CD14-positive monocyte (primary cell): ENCODE measurements at regions not wholly inside any gene's neighbourhood (a gene's known extent, or its start where the extent isn't known, plus 50 kb on each side); places are given as distances from the start of the nearest gene placed in this dataset.
A peak's percentile ranks its signal among the peaks of the same experiment; 100 is the strongest.

ENCODE experiments used
- DNase-seq, 3 donors: peaks; one replicate each; pipeline ENCODE4 v3.0.0-alpha.2; 2011 to 2022
- H2AFZ ChIP-seq: 2 replicates; pipeline ENCODE4 v1.6.0; 2012; ENCODE audit warnings: mild to moderate bottlenecking, low read depth, low read length, inconsistent platforms; ENCODE audit not compliant: insufficient read depth, poor library complexity, severe bottlenecking
- H3K27ac ChIP-seq, 2 donors: 1 replicate in 1 of 2; 2 replicates in 1 of 2; pipeline ENCODE4 v1.5.1; 2012 to 2013; ENCODE audit warnings: low read length in 2 of 2, control low read depth in 1 of 2, inconsistent platforms in 1 of 2, low read depth in 1 of 2, mild to moderate bottlenecking in 1 of 2
- H3K27me3 ChIP-seq, 2 donors: one replicate each; pipeline versions ENCODE4 v1.6.0 to v1.6.1; 2011 to 2013; ENCODE audit warnings: low read length in 2 of 2; ENCODE audit not compliant: control insufficient read depth in 2 of 2, insufficient read depth in 2 of 2
- H3K36me3 ChIP-seq, 2 donors: replicated peaks in 1 of 2; 1 replicate in 1 of 2; 2 replicates in 1 of 2; pipeline versions ENCODE4 v1.5.1 to v1.6.1; 2012 to 2013; ENCODE audit warnings: low read length in 2 of 2, control low read depth in 1 of 2, inconsistent platforms in 1 of 2, mild to moderate bottlenecking in 1 of 2; ENCODE audit not compliant: insufficient read depth in 2 of 2, control insufficient read depth in 1 of 2
- H3K4me1 ChIP-seq, 2 donors: 1 replicate in 1 of 2; 2 replicates in 1 of 2; pipeline versions ENCODE4 v1.5.1 to v1.6.1; 2012 to 2013; ENCODE audit warnings: low read length in 2 of 2, control low read depth in 1 of 2, inconsistent platforms in 1 of 2, mild to moderate bottlenecking in 1 of 2, moderate library complexity in 1 of 2; ENCODE audit not compliant: insufficient read depth in 2 of 2, control insufficient read depth in 1 of 2
- H3K4me2 ChIP-seq: replicated peaks from 2 replicates; pipeline ENCODE3; 2012; ENCODE audit warnings: low read length, moderate library complexity, mild to moderate bottlenecking; ENCODE audit not compliant: poor library complexity, severe bottlenecking; ENCODE audit errors: extremely low read depth
- H3K4me3 ChIP-seq, 3 experiments: fragments of 200-600 bp in 1 of 3; sonication (generic) in 1 of 3; replicated peaks in 1 of 3; 1 replicate in 2 of 3; 2 replicates in 1 of 3; pipeline ENCODE4 v1.5.1; 2011 to 2013; ENCODE audit warnings: low read length in 3 of 3, mild to moderate bottlenecking in 3 of 3, control low read depth in 2 of 3, low read depth in 2 of 3, inconsistent platforms in 1 of 3, moderate library complexity in 1 of 3
- H3K79me2 ChIP-seq: 2 replicates; pipeline ENCODE4 v1.6.0; 2012; ENCODE audit warnings: mild to moderate bottlenecking, control low read depth, inconsistent platforms, low read length, moderate library complexity; ENCODE audit not compliant: insufficient read depth
- H3K9ac ChIP-seq: 2 replicates; pipeline ENCODE4 v1.6.0; 2017; ENCODE audit warnings: low read length, mild to moderate bottlenecking; ENCODE audit not compliant: insufficient read depth, poor library complexity, severe bottlenecking
- H3K9me3 ChIP-seq, 2 donors: replicated peaks in 1 of 2; 1 replicate in 1 of 2; 2 replicates in 1 of 2; pipeline versions ENCODE4 v1.5.1 to v1.6.1; 2012 to 2013; ENCODE audit warnings: low read length in 2 of 2, control low read depth in 1 of 2; ENCODE audit not compliant: control insufficient read depth in 1 of 2, insufficient read depth in 1 of 2
- H4K20me1 ChIP-seq: 2 replicates; pipeline ENCODE4 v1.6.0; 2012; ENCODE audit warnings: mild to moderate bottlenecking, low read length, control low read depth, moderate library complexity; ENCODE audit not compliant: insufficient read depth
- H3K27ac Mint-ChIP-seq, 7 donors: one replicate each; pipeline ENCODE4 v1.8.0; 2020; ENCODE audit warnings: mild to moderate bottlenecking in 7 of 7, mixed read lengths in 7 of 7, moderate library complexity in 6 of 7, inconsistent platforms in 2 of 7
- H3K27me3 Mint-ChIP-seq, 3 donors: one replicate each; pipeline ENCODE4 v1.8.0; 2021 to 2022; ENCODE audit warnings: low read depth in 3 of 3, mild to moderate bottlenecking in 3 of 3, mixed read lengths in 3 of 3, moderate library complexity in 3 of 3, inconsistent platforms in 1 of 3
- H3K36me3 Mint-ChIP-seq, 2 donors: one replicate each; pipeline ENCODE4 v1.8.0; 2020; ENCODE audit warnings: mixed read lengths in 2 of 2, inconsistent platforms in 1 of 2, mild to moderate bottlenecking in 1 of 2
- H3K4me1 Mint-ChIP-seq: one replicate; pipeline ENCODE4 v1.8.0; 2020; ENCODE audit warnings: mild to moderate bottlenecking, mixed read lengths
- H3K4me3 Mint-ChIP-seq, 2 donors: one replicate each; pipeline ENCODE4 v1.8.0; 2020; ENCODE audit warnings: mild to moderate bottlenecking in 2 of 2, mixed read lengths in 2 of 2, moderate library complexity in 1 of 2
- H3K9me3 Mint-ChIP-seq, 7 donors: one replicate each; pipeline ENCODE4 v1.8.0; 2020 to 2022; ENCODE audit warnings: mixed read lengths in 7 of 7, mild to moderate bottlenecking in 6 of 7, moderate library complexity in 6 of 7, inconsistent platforms in 2 of 7
- CTCF ChIP-seq: fragments of 200-600 bp; IDR thresholded peaks from one replicate; pipeline ENCODE4 v1.8.0; 2022; ENCODE audit warnings: antibody characterized with exemption, mild to moderate bottlenecking
- WGBS: methylation state at CpG from one replicate; pipeline ENCODE4 v1.1.5; 2013; ENCODE audit warnings: missing lambda C conversion rate; ENCODE audit not compliant: insufficient coverage; 5-methylcytosine and 5-hydroxymethylcytosine counted together
- intact Hi-C, 2 donors: fragments of 100-400 bp; cut with micrococcal nuclease; formaldehyde crosslinking; loops; one replicate each; pipeline versions ENCODE4 v1.15.0 to v1.15.1; 2023

GRCh38 chr16:51763072-51763661 is 612.1 kb upstream of the SALL1 start:
- Histone ChIP-seq H3K79me2 (no peaks in the 10 kb centered on the region), H4K20me1 (no peaks in the 10 kb centered on the region), H3K27me3 (peaks cover 0 to 2% of the 10 kb centered on the region in 2 donors), H3K4me3 (no peak overlapping the region), H3K4me1 (no peaks in the 10 kb centered on the region), H3K36me3 (no peaks in the 10 kb centered on the region), H2AFZ (no peak overlapping the region), H3K4me2 (no peak overlapping the region), H3K9me3 (no peaks in the 10 kb centered on the region), H3K27ac (no peak overlapping the region), H3K9ac (no peak overlapping the region)
- intact Hi-C loops = no loop called here
- no peak for TF ChIP-seq CTCF
- H3K4me1 Mint-ChIP-seq = peaks cover 2% of the 10 kb centered on the region
- peaks cover 9 to 14% (median 11%) of the 10 kb centered on the region in 3 donors for H3K27me3 Mint-ChIP-seq
- H3K36me3 Mint-ChIP-seq = no peaks in the 10 kb centered on the region
- no peak overlapping the region for H3K4me3 Mint-ChIP-seq
- no peak overlapping the region for H3K27ac Mint-ChIP-seq
- no peaks in the 10 kb centered on the region for H3K9me3 Mint-ChIP-seq
- WGBS = 76% methylated on average over 2 of the region's 6 CpGs
- no peak for DNase-seq

DNA sequence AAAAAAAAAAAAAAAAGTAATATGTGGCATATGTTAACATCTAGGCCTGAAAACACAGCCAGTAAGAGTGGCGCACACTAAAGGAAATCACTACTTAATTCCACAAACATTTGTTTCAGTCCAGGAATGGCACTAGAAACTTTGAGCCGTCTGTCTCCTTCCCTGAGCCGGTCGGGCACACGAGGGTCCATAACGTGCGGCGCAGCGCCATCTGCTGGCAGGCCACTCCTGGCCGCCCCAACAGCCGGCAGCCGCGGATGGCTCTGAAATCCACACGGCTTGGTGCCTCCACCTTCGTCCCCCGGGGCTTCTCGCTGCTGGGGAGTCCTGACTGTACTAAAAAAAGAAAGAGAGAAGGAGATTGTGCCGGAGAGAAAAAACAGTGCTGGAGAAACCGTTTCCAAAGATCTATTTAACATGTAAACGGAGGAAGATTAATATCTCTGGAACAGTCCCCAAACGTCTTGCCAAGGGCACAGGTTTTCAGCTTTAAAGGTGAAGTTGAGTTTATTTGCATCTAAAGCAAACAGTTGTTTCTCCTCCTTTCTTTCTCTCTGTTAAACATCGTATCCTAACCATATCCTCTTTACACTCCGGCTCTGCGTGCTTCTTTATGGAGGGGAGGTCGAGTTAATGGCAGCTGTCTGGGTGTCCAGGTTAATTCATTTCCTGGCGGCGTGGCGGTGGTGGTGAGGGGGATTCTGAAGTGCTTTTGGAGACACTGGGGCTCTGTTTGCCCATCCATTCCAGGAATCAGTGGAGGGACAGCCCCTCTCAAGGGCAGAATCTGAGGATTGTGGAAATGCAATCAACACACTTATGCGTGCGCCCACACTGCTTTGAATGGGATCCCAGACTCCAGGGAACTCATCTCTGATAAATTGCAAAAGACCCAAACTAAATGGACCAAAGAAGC is 611.3 kb upstream of the SALL1 start:
- Histone ChIP-seq H2AFZ (peak overlapping the region; percentile 16), H3K9ac (no peak overlapping the region)
- no peak overlapping the region for H3K27ac Mint-ChIP-seq

More for the DNA sequence above, 611.3 kb upstream of the SALL1 start:
- Histone ChIP-seq H3K36me3 (no peaks in the 10 kb centered on the region), H3K4me1 (no peaks in the 10 kb centered on the region), H3K4me3 (no peak overlapping the region), H4K20me1 (no peaks in the 10 kb centered on the region), H3K79me2 (no peaks in the 10 kb centered on the region), H3K4me2 (no peak overlapping the region), H3K9me3 (no peaks in the 10 kb centered on the region), H3K27me3 (peaks cover 0 to 2% of the 10 kb centered on the region in 2 donors), H3K27ac (no peak overlapping the region)
- H3K4me3 Mint-ChIP-seq = peak overlapping the region in 1 of 2 donors; percentile 54
- intact Hi-C loops = no loop called here
- no peaks in the 10 kb centered on the region for H3K9me3 Mint-ChIP-seq
- WGBS = 15% methylated on average over 17 of the region's 30 CpGs
- H3K36me3 Mint-ChIP-seq = no peaks in the 10 kb centered on the region
- H3K27me3 Mint-ChIP-seq = peaks cover 9 to 11% (median 9%) of the 10 kb centered on the region in 3 donors
- peak in 1 of 3 donors; percentile 6 for DNase-seq
- peak; percentile 72 for TF ChIP-seq CTCF
- peaks cover 2% of the 10 kb centered on the region for H3K4me1 Mint-ChIP-seq
